NCI-H345 treated with DMSO at 0.1 percent for 48 hours (cell line): ENCODE measurements at regions not wholly inside any gene's neighbourhood (a gene's known extent, or its start where the extent isn't known, plus 50 kb on each side); places are given as distances from the start of the nearest gene placed in this dataset.
"Not testable (repeated sequence)": the region's sequence is repeated elsewhere in the genome, so short reads cannot be mapped to it uniquely, and the experiment has no call there.

Experiments used
- DNase-seq: peaks from one replicate; lab custom pipeline; 2025; ENCODE audit not compliant: unreplicated experiment; lab: John Stamatoyannopoulos, UW

DNA sequence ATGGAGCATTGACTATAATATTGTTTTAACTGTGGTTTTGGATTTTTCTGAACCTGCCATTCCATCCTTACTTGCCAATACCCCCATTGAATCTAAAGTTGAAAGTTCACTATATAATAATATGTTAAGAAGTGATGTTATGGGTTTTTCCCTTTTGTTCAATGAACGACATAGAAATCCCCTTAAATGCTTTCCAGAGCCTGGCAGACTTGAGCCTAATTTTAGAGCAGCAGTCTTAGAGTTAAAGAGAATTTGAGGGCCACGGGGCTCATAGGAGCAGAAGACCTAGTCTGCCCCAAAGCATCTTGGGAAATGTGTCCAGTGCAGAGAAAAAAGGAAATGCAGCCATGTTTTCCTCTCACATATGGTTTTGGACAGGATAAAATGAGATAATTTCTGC is 146.1 kb upstream of the SLC44A1 start:
- DNase-seq = no peak

DNA sequence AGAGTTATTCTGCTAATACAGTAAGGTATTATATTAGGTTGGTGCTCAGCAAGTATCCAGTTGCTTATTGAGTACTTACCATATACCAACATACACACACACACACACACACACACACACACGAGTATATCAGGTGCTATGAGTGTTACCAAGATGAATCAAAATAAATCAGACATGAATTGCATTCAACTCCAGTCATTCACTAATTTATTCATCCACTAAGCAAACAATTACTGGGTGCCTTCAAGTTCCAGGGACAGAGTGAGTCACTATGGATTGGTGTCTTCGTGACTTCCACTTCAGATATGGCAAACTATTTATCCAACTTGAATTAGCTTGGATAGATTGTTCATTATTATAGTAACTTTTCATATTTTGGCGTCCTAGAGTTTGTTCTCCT is 140.7 kb upstream of the SLC44A1 start:
- DNase-seq = no peak

DNA sequence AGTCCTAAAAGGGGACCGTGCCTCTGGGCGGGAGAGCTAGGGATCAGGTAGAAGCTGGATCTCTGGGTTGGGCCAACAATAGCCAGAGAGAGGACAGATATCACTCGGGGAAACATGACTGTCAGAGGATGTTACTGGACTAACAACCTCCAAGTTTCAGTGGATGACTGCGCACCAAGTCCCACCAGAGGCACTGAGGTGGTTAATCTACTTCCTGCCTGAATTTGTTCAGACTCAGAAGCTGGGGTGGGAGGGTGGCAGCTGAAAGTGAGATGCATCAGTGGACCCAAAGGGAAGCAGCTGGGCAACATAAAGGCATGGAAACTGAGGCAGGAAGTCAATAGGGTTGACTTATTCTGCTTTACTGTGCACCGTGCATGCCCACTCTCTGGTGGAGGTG is 130.1 kb upstream of the SLC44A1 start:
- no peak for DNase-seq

DNA sequence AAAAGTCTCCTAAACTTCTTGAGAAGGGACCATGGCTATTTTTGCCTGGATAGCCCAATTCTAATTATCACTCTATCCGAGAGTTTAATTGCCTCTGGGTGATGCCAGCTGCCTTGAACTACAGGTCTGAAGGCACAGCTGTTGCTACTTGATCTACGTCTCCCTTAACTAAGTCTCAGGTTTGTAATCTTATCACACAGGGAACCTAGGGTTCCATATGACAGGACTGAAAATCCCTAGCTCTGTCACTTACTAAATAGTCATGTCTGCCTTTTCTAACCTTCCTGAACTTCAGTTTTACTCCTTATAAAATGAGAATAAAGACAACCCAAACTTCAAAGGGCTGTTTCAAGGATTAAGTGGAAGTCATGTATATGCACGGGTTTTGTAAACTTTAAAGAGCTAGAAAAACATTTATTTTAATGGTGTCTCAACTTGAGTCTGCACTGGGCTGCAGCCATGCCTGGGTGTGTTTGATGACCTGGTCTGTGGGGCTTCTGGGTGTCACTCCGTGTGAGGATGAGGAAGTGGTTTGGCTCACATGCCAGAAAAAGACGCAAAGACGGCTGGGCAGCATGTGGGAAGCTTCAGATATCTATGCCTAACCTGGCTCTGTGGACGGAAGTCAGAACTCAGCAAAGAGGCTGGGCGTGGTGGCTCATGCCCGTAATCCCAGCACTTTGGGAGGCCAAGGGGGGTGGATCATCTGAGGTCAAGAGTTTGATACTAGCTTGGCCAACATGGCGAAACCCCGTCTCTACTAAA is 129.3 kb upstream of the SLC44A1 start:
- DNase-seq = no peak

DNA sequence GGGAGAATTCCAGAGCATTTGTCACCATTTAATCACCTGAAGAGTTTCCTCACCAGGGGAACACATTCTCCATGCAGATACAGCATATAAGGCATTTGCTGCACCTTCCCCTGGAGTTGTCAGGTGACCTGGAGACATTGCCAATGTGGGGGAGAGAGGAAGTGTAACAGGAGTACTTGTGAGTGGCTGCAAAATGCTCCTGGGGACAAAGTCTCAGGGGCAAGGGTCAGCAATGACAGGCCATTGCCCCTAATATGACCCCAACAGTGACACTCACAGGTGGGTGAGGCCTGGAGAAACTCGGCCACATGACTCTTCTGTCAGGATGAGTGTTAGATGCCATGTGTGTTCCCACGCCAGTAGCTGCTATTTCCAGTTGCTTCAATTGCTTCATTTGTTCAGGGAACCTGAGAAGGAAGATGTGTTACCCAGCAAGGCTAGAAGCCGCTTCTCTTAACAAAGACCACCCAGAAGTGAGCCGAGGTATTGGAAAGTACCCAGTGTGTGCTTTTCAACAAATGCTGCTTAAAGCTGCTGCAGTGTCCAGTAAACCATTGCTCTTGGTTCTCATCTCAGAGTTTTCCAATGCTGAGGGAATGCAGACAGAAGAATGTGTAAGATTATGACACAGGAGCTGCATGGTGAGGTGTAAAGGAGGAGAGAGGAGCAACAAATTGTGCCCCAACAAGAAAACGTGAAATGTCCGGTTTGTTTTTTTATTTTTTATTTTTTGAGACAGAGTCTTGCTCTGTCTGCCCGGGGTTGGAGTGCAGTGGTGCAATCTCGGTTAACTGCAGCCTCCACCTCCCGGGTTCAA is 128.2 kb upstream of the SLC44A1 start:
- no peak for DNase-seq

DNA sequence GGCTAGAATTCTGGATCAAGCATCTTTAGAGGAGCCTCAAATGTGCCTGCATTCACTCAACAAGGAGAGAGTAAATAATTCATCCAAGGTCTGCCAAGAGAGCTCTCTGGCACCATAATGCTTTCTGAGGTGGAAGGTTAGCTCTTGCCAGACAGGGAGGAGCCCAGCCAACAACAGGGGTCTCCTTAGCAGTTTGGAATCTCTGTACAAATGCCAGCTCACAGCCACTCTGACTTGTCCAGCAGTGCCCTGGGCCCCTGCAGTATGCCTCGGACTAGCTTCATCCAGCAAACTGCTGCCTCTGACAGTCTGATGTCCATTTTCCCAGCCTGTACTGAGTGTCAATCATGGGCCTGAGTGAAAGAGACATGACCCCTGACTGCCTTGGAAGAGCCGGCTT is 127.2 kb upstream of the SLC44A1 start:
- DNase-seq = no peak

DNA sequence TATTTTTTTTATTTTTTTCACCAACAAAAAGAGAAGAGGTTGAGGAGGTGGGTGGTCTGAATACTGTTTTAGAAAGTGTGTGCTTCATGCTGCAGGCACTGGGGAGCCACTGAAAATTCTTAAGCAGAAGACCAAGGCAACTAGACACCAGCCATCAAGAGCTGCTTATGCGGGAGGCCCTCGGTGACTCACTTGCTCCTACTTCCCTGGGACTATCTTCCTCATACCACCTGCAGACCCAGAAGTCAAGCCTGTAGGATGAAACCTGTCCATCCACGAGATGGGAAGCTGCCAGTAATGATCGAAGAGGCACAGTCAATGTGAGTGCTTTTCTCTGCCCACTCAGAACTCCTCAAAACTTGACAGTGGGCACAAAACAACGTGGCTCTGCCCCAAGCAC is 125.8 kb upstream of the SLC44A1 start:
- no peak for DNase-seq

DNA sequence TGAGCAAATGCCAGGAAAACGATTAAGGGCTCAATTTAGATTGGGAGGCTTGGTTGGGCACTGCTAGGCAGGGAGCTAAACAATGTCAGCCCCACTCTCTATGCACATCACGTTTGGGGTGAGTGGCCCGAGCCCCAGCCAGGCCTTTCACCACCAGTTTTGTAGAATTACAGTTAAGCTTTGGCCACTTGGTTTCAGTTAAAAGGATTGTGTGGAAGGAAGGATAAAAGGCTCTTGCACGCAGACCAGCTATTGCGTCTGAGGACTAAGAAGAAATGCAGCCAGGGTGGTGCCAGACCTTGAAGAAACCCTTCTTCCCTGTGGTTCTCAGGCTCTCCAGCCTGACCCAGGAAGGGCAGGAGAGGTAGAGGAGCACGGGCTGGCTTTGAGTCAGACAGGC is 125.3 kb upstream of the SLC44A1 start:
- no peak for DNase-seq

DNA sequence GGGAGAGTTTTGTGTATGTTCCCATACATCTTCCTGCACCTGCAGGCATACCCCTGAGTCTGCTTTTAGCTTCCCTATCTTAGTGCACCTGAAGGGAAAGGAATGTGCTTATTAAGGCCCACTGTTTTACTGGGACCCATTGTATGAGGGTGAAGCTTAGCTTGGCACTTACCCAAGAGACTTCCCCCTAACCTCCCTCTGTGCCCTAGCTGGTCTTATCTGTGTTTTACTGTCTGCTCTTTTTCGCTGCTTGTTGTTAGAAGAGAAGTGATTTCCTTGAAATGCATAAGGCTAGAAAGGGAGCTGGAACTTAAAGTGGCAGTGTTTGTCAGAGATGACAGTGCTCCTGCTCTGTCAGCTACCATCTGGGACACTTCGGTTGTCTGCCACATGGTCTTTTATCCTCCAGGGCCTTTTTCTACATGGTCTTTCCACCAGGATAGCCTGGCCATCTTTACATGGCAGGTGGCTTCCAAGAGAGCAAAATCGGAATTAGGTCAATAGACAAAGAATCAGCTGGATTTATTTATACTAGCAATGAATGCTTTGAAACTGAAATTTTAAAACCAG is 122.5 kb upstream of the SLC44A1 start:
- no peak for DNase-seq

DNA sequence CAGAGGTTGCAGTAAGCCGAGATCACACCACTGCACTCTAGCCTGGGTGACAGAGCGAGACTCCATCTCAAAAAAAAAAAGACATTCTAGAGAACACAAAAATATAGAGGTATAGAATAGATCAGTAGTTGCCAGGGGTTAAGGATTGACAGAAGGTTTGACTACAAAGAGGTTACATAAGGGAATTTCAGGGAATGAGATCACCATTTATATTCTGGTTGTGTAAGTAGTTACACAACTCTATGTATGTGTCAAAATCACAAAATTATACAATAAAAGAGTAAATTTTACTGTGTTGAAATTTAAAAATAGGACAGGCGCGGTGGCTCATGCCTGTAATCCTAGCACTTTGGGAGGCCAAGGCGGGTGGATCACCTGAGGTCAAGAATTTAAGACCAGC is 119.9 kb upstream of the SLC44A1 start:
- not testable (repeated sequence) for DNase-seq

DNA sequence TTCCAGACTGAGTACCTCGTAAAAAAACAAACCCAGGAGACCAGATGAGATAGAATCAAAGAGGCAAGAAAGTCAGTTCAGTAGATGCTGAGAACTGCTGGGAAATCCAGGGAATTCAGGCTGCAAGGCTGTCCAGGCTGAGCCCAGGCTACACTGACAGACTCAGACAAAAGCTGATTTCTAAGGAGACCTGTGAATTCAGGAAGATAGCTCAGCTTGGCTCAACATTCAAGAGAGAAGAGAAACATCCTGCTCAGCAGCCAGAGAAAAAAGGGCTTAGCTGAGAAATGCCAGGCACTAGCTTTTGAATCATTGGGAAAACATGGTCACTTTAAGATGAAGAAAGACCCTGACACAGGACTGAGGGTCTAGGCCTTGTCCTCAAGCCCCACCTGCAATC is 118.2 kb upstream of the SLC44A1 start:
- DNase-seq = no peak

DNA sequence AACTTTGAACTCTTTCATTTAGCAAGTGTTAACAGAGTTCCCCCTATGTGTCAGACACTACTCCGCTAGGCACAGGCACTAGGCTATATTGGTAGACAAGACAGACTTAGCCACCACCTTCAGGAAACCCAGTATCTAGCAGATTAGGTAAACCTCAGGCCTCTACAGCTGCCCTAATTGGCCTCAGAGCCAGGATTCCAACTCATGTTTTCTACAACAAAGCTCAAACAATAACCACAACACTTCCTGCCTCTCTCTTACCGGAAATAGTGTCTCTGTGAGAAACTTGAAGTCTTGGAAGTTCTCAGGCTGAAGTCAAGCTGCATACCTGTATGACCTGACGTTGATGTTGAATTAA is 116.6 kb upstream of the SLC44A1 start:
- DNase-seq = no peak

DNA sequence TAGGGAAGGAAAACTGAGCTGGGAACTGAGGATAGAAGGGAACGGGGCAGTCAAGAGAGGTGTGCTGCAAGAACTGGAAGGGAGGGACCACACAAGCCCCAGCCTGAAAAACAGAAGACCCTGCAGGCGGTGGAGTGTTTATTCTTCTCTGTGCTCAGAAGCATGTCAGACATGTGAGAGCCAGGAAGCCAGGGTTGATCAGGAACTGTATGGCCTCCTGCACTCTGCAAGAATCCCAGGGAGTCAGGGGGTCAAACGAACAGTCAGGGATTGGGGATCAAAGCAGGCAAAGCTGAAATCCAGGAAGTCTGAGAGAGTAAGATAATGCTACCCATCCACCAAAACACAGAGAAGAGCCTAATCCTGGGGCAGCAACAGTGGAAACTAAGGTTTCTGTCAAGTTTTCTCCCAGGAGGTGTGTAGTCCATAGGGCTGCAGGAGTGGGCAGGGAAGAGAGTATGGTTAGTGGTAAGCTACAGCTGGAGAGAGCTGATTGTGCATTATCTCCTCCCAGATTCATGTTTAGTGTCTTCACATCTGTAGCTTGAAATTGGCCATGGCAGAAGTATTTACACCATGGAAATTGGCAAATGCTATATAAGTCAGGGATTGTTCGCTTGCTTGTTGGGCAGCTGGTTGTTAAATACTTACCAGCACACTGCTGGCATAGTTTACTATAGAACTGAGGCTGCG is 115.4 kb upstream of the SLC44A1 start:
- DNase-seq = no peak

DNA sequence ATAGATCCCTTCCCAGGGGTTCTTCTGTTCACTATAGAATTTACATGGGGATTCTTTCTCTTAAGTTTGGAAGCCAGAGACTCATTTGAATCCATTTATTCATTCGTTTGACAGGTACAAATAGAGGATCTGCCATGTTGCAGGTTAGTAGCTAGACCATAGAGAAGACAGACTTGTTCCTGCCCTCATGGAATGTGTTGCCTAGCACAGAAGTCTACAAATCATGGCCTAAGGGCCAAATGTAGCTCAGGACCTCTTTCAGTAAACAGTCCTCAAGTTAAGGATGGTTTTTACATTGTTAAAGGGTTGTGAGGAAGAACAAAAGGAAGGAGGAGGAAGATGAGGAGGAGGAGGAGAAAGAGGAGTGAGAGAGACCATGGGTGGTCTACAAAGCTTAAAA is 114.7 kb upstream of the SLC44A1 start:
- DNase-seq = no peak

DNA sequence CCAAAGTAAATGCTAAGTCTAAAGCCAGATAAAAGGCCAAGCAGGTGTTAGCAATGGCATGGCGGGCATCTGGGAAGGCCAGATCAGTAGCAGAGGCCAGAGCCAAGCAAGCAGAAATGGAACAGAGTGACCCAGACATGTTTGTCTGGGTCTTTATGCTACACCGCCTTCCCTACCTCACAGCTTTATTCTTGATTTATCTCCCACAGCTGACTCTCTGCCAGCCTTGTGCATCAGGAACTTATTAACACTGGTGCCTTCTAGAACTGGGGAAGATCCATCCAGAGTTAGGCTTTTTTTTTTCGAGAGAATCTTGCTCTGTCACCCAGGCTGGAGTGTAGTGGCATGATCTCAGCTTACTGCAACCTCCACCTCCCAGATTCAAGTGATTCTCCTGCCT is 112.5 kb upstream of the SLC44A1 start:
- DNase-seq = no peak

DNA sequence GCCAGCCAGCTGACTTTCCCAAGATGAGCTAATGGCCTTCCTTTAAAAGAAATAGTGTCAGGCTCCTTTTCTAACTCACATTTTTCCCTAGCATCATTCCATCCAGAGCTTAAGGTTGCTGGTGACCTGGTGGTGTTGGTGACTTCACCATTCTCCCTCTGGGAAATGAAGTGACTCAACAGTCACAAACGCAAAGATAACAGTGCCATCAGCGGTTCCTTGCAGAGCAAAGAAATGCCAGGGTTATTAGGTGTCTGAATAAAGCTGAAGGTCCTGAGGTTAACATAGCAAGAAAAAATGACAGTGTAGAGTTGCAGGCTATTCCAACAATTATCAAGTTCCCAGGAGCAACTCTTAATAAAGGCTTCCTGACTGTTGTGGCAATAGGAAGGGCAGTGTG is 111.8 kb upstream of the SLC44A1 start:
- no peak for DNase-seq

DNA sequence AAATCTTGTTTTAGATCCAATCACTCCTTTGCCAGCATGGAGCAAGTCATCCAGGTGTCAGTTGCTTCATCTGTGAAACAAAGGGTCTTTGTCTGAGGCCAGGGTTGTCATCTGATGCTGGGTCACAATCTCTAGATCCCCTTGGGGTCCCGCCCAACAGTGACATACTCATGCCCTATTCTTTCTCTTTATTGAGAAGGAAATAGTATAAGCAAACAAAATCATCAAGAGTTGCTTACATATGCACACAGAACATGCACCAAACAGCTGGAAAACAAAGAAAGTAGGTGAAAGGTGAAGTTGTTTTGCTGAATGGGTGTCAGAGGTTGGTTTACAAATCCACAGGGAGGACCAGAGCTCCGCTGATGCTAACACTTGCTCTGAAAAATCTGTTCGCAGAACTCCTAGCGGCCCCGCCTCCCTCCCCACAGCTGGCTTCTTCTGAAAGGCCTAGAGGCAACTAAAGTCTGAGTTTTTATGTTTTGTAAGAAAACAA is 106.1 kb upstream of the SLC44A1 start:
- peak; percentile 26 for DNase-seq

DNA sequence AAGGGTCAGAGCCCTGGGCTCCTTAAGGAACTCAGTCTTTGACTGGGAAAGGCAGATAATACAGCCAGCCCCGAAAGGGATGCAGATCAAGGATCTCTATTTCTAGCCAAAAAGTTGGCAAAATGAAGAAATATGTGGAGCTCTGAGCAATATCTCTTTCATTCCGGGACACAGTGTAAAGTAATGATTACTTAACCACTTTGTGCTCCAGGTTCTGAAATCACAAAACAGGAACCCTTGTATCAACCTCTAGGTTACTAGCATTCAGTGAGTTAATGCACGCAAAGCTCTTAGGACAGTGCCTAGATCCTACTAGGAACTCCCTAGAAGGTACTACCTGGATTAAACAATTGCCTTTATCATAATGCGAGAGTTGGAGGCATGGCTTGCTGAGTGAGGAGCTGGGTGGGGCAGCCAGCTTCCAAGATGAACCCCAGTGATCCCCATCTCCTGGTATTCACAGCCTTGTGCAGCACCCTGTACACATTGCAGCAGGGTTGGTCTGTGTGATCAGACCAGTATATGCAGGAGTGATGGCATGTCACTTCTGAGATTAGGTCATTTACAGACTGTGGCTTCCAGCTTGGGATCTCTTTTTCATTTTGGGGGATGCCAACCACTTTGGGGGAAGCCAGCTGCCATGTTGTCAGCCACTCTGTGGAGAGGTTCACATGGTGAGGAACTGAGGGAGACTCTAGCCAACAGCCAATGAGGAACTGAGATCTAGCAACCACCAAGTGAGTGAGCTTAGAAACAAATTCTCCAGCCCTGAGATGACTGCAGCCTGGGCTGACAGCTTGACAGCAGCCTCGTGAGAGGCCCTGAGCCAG is 103.1 kb upstream of the SLC44A1 start:
- DNase-seq = no peak

DNA sequence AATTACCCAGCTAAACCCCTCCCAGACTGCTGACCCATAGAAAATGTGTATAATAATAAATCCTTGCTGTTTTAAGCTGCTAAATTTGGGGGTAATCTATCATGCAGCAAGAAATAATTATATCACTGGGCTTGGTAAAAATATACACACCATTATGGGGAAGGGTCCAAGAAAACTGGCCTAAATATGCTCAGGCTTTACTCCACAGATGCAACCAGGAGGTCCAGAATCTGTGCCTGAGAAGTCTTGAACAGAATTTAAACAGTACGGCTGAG is 102.5 kb upstream of the SLC44A1 start:
- DNase-seq = no peak

DNA sequence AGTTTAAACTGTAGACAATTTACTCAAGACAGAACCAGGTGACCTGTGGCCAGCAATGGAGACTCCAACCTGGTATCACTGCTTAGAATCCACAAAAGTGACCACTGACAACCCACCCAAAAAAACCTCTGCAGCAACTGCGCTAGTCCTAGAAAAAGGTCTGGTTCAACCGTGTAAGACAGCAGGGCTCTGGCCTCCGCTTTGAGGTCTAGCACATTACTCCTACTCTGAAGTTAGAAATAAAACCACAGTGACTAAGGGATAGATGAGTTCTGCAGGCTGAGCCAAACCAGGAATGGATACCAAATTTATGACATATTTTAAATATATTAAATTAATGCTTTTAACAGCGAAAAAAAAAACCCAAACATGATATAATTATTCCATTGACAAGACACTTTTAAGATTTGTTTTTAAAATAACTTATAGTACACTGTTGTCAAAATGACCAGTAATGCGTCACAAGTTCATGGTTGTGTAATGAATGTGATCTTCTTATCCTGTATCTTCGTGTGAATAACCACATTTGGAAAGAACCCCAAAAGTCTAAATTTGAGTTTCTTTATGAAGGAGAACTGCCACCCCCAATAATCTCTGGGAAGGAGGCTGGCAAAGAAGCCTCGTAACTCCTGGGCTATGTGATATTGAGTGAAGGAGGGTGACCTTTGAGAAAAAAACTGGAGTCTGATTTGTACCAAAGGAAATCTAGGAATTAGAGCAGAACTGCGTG is 101.9 kb upstream of the SLC44A1 start:
- DNase-seq = no peak

DNA sequence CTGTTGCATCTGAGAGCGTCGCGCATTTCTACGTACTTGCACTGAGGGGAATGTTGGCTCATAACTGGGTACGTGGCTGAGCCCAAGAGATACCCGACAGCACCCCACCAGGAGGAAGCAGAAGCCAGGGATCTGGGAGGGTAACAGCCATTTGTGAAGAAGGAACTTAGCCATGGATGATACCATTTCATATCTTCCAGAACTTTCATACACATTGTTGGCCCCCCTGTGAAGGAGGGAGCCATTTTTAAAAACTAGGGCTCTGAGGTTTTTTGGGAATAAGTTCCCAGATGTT is 101.4 kb upstream of the SLC44A1 start:
- DNase-seq = no peak
